NCI-H774 (cell line): ENCODE measurements at regions not wholly inside any gene's neighbourhood (a gene's known extent, or its start where the extent isn't known, plus 50 kb on each side); places are given as distances from the start of the nearest gene placed in this dataset.

Experiments used
- DNase-seq: peaks from one replicate; lab custom pipeline; 2025; lab: John Stamatoyannopoulos, UW

- no peak for DNase-seq
Observed at GRCh38 chr11:42179216-42179615, 719.8 kb upstream of the LRRC4C start.

GRCh38 chr11:42195289-42196013 is 736.0 kb upstream of the LRRC4C start:
- no peak for DNase-seq

GRCh38 chr11:42200311-42200710 is 740.9 kb upstream of the LRRC4C start:
- DNase-seq, result no peak

GRCh38 chr11:42201603-42202148 is 742.2 kb upstream of the LRRC4C start:
- DNase-seq, result no peak

- DNase-seq, result no peak
Observed at GRCh38 chr11:42205518-42205917, 746.1 kb upstream of the LRRC4C start.

- DNase-seq, result no peak
Observed at GRCh38 chr11:42225664-42226063, 766.2 kb upstream of the LRRC4C start.

GRCh38 chr11:42232673-42233072 is 773.2 kb upstream of the LRRC4C start:
- DNase-seq, result no peak

GRCh38 chr11:42234451-42234951 is 775.0 kb upstream of the LRRC4C start:
- no peak for DNase-seq

- DNase-seq, result no peak
Observed at GRCh38 chr11:42237701-42238235, 778.3 kb upstream of the LRRC4C start.

- no peak for DNase-seq
Observed at GRCh38 chr11:42239188-42239587, 779.7 kb upstream of the LRRC4C start.

GRCh38 chr11:42243385-42243784 is 783.9 kb upstream of the LRRC4C start:
- no peak for DNase-seq

GRCh38 chr11:42244376-42244775 is 784.9 kb upstream of the LRRC4C start:
- no peak for DNase-seq

- no peak for DNase-seq
Observed at GRCh38 chr11:42249401-42249800, 789.9 kb upstream of the LRRC4C start.

GRCh38 chr11:42249956-42250355 is 790.5 kb upstream of the LRRC4C start:
- no peak for DNase-seq

GRCh38 chr11:42251984-42252383 is 792.5 kb upstream of the LRRC4C start:
- DNase-seq, result no peak

GRCh38 chr11:42253156-42253555 is 793.7 kb upstream of the LRRC4C start:
- no peak for DNase-seq

- DNase-seq, result no peak
Observed at GRCh38 chr11:42255906-42256305, 796.5 kb upstream of the LRRC4C start.

- DNase-seq, result no peak
Observed at GRCh38 chr11:42257534-42257933, 798.1 kb upstream of the LRRC4C start.

GRCh38 chr11:42265072-42265471 is 805.6 kb upstream of the LRRC4C start:
- DNase-seq, result no peak

GRCh38 chr11:42271306-42271705 is 811.9 kb upstream of the LRRC4C start:
- no peak for DNase-seq

- DNase-seq, result no peak
Observed at GRCh38 chr11:42273977-42274376, 814.5 kb upstream of the LRRC4C start.

GRCh38 chr11:42296910-42297309 is 837.5 kb upstream of the LRRC4C start:
- DNase-seq, result no peak

GRCh38 chr11:42299780-42300179 is 840.3 kb upstream of the LRRC4C start:
- no peak for DNase-seq

- no peak for DNase-seq
Observed at GRCh38 chr11:42301777-42302176, 842.3 kb upstream of the LRRC4C start.
